Stimulated activated CD8-positive, alpha-beta memory T cell treated with anti-CD3 and anti-CD28 coated beads, Interleukin-4, amount 100 ng/mL, for 48 hours (primary cell): ENCODE measurements at regions not wholly inside any gene's neighbourhood (a gene's known extent, or its start where the extent isn't known, plus 50 kb on each side); places are given as distances from the start of the nearest gene placed in this dataset.

Source experiments
- DNase-seq: peaks from one replicate; pipeline ENCODE4 v3.0.0-alpha.2; 2020

- DNase-seq: no peak
Observed at GRCh38 chr6:166747644-166748595, 120.9 kb upstream of the RPS6KA2 start.

DNA sequence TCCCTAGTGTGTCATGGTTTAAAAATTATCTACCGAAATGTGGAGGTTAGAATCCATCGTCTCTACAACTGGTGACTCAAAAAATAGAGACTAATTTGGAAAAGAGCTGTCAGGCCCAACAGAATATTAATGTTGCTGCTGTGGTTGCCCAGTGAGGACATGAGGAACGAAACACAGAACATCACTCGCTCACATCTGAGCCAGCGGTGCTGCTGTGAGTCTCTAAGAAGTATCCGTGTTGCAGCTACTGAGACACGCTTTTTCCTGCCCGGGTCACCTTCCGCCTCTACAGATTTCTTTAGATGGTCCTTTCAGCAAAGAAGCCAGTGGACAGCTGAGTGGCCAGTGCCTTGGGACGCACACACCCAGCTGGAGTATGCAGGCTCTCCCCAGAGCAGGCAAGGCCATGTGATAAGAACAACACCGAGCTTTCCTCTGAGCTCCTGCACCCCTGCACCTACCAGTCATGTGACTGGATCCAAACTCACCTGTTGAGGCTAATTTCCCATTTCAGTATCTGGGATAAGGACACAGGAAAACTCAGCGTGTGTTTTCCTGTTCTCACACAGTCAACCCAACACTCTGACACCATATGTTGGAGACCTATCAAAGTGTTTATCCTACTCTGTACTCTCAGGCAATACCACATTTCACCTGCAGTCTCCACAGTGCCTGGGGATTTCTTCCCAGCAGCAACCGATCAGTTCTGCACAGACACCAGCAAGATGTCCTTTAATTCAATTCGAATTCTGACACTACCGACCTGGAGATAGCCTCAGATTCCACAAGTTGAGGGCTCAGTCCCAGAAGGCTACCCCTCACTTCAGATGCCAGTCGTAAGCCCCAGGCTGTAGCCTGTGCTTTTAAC is 119.0 kb upstream of the RPS6KA2 start:
- DNase-seq: no peak

GRCh38 chr6:166744223-166745134 is 117.4 kb upstream of the RPS6KA2 start:
- no peak for DNase-seq

DNA sequence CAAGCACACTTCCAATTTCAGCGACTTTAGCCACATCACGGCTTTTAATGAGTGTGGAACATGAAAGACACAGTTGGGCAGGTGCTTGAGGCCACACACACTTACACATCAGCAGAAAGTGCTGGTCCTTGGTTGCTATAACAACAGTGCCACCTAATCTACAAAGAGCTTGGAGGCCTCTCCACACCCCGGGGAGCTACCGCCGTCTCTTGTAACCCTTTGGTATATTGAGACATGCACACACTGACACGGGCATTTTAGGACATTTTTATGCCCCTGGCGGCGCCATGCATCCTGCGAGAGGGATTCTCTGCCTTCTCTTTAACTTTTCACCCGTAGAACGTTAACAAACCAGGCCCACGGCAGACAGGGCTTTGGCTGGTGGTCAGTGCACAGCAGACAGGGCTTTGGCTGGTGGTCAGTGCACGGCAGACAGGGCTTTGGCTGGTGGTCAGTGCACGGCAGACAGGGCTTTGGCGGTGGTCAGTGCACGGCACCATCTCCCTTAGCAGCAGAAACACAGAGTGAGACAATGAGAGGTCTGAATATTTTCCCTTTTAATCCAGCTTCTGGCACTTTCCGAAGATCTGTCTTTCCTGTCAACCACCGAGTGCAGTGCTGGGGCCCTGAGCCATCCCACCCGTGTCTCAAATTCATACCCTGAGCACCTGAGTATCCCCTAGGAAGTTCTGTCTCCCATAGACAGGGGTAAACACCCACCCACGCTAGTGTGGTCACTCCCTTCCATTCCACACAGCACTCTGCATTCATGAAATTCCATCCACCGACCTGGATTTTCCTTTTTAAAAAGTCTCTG is 116.6 kb upstream of the RPS6KA2 start:
- no peak for DNase-seq

DNA sequence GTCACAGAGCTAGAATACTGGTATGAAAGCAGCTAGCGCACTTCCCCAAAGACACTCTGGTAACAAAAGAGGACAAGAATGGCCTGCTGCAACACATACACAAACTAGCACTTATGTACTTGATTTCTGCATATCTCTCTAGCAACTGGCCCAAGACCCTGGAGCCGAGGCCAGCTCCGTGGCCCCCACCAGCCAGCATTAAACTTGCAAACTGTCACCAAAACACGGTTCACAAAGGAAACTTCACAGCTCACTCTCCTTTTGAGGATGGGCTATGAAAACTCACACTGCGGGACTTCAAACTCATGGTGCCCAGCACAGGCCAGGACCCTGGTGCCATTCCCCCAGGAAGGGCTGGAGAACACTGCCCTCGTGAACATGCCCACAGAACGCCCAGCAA is 115.9 kb upstream of the RPS6KA2 start:
- no peak for DNase-seq

DNA sequence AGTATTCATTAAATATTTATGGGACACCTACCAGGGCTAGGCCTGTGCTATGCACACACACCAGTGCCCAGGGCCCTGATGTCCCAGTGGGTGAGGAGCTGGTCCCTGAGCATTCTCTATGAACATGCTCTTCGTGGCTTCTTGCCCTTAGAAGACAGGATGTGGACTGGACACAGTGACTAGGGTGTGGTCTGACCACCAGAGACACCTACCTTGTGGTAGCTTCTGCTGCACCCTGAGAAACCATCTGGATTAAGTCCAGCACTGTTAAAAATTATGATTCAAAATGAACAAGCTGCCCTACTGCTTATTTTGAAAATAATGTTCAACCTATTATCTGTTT is 112.9 kb upstream of the RPS6KA2 start:
- DNase-seq: no peak

DNA sequence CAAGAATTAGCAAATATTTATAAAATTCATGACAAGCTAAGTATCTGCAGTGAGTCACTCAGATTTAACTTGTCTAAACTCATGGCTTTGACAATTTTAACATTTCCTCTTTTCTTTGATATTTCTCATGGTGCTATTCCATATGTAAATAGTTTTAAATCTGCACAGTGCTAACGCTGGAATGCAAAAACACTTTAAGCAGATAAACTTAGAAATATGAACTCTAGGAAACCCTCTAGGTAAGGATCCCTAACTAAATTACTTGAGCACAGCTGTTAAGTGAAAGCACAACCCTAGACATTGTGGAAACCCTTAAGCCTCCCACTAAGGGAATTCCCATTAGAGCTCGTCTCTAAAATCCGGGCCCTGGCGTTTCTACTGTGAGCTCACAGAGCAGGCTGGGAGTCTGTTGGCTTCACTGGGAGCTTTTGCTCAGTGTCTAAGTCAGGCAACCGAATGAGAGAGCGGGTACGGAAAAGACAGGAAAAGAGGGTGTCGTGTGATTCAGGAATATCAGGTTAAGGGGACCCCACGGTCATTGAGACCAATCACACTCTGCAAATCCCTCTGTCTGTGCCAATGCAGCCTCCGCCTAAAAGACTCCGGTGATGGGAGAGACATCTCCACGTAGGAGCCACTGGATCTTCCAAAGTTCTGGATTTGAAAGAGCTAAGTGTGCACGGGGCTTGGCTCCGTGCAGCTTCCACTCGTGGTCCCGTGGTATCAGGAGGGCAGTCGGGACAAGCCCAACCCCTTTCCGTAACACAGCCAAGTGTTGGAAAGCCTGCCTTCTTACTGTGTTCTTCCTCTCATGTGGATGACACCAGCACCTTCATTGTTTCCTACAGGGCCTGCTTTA is 112.3 kb upstream of the RPS6KA2 start:
- no peak for DNase-seq

DNA sequence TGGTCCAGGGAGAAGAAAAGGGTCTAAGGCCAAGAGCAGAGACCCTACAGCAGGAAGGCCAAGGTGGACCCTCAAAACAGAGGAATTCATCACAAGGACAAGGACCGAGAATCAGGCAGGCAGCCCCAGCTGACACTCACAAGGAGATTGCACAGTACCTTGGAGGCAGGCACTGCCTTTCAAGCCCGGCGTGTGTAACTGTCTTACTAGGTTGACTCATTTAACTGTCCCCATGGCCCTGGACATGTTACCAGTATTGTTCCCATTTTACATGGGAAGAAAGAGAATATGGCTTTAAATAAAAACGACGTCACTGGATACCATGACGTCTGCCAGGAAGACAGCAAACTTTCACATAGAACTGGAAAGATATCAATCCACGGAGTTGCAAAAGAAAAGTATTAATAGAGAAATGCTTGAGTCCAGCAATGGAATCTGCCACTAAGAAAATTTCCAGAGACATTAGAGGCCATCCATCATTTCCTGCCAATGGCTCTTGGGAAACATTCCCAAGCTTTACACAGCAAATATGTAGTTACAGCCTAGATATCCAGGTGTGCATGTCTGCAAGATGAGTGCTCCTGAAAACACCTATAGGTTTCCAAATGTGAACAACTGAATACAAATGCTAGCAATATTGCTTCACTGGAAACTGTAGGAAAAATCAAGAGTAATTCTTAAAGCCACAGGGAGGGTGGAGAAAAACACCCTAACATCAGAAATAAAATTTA is 111.5 kb upstream of the RPS6KA2 start:
- DNase-seq: no peak

GRCh38 chr6:166737261-166737660 is 110.2 kb upstream of the RPS6KA2 start:
- no peak for DNase-seq

DNA sequence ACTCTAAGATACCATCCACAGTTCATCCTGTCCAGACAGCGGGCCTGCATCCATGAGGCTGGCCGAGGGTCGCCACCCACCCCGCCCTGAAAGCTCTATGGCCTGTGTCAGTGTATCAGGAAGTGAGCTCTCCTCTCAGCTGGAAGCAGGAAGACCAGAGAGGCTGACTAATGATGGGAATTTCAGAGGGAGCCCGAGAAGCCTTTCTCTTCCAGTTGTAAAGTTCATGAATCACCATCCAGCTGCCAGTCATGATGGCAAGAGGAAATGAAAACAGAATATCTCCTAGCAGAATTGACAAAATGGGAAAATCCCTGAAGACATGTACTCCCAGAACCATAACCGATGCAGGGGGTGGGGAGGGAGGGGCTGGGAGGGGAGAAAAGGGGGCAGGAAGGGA is 109.6 kb upstream of the RPS6KA2 start:
- DNase-seq: no peak

GRCh38 chr6:166733900-166734299 is 106.8 kb upstream of the RPS6KA2 start:
- no peak for DNase-seq

GRCh38 chr6:166729658-166730057 is 102.6 kb upstream of the RPS6KA2 start:
- DNase-seq: no peak

- no peak for DNase-seq
Observed at GRCh38 chr6:166728884-166729530, 102.0 kb upstream of the RPS6KA2 start.

GRCh38 chr6:166726201-166726600 is 99.2 kb upstream of the RPS6KA2 start:
- DNase-seq: no peak

DNA sequence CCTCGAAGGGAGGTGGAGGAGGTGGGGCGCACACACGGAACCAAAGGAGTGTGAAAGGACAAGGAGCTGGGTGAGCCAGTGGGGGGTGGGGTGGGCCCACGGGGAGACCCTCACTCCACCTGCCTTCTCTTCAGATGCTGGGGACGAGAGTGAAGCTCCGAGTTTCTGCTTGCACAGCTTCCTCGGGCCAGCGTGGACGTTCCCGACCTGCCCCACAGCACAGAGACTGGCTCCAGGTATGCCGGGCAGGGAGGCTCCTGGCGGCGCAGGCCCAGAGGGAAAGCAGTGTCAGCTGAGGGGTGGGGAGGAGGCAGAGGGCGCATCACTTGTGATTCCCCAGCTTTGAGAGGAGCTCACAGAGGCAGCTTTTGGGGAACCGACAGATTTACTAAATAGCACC is 98.5 kb upstream of the RPS6KA2 start:
- no peak for DNase-seq

- DNase-seq: no peak
Observed at GRCh38 chr6:166724576-166724975, 97.5 kb upstream of the RPS6KA2 start.

GRCh38 chr6:166722785-166723184 is 95.7 kb upstream of the RPS6KA2 start:
- DNase-seq: no peak

GRCh38 chr6:166721576-166721975 is 94.5 kb upstream of the RPS6KA2 start:
- no peak for DNase-seq

- no peak for DNase-seq
Observed at GRCh38 chr6:166720856-166721255, 93.8 kb upstream of the RPS6KA2 start.

- DNase-seq: no peak
Observed at GRCh38 chr6:166719019-166719418, 92.0 kb upstream of the RPS6KA2 start.
